GM19372 (cell line): ENCODE measurements at regions not wholly inside any gene's neighbourhood (a gene's known extent, or its start where the extent isn't known, plus 50 kb on each side); places are given as distances from the start of the nearest gene placed in this dataset.
"Not testable (repeated sequence)": the region's sequence is repeated elsewhere in the genome, so short reads cannot be mapped to it uniquely, and the experiment has no call there.

Experiments
- ATAC-seq: cut with Tn5 transposase; IDR thresholded peaks from one replicate; pipeline ENCODE4 v1.9.1; 2021; ENCODE audit warnings: mild to moderate bottlenecking, low read depth, moderate library complexity; ENCODE audit not compliant: unreplicated experiment

DNA sequence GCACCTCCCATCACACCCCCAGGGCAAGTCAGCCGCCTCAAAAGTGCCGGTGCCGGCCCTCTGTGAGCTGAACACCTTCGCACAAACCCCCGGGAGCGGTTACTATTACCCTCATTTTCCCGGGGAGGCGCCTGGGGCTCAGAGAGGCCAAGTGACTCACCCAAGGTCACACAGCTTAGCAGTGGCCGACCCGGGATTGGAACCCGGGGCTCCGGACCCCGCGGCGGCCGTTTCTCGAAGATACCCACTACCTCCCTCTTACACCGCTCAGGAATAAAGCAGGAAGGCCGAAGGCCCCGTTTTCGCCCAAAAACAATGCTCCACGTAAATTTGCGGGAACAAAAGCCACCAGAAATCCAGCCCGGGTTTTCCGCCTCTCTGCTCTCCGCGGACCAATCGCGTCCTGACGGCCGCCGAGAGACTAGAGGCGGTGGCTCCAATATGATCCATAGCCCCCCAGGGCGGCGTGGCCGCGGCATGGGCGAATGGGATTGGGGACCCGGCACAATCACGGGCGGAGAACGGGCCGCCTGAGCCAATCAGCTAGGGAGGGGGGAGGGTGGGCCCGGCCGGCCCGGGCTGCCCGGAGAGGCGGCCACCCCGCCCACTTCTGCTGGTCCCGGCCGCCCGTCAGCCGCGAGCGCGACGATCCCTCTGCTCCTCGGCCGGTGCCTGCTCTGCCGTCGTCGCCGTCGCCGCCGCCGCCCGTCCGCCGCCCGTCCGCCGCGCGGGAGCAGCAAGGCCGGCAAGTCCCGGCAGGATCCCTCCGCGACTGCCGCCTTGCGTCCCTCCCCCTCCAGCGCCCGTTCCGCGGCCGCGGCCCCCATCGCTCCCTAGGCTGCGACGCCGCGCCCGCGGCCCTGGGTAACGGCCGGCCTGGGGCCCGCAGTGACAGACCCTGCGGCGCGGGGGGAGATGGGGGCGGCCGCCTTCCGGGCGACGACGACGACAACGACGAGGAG, 177.0 kb downstream of the OR4M2 start:
- ATAC-seq = no peak

DNA sequence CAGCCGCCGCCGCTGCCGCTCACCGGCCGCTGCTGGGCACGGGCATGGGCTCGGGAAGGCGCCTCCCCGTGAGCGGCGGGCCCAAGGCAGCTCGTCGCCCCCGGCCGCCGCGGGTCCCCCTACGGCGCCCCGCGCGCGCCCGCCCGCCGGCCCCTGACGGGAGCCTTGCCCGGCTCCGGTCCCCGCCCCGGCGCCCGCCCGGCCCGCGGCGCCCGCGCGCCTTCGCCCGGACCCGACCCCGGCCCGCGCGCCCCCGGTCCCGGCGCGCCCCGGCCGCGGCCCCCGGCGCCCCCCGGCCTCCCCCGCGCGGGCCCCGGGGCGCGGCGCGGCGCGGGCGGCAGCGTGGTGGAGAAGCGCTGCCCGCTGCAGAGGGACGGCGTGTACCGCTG, 177.7 kb downstream of the OR4M2 start:
- ATAC-seq = no peak

DNA sequence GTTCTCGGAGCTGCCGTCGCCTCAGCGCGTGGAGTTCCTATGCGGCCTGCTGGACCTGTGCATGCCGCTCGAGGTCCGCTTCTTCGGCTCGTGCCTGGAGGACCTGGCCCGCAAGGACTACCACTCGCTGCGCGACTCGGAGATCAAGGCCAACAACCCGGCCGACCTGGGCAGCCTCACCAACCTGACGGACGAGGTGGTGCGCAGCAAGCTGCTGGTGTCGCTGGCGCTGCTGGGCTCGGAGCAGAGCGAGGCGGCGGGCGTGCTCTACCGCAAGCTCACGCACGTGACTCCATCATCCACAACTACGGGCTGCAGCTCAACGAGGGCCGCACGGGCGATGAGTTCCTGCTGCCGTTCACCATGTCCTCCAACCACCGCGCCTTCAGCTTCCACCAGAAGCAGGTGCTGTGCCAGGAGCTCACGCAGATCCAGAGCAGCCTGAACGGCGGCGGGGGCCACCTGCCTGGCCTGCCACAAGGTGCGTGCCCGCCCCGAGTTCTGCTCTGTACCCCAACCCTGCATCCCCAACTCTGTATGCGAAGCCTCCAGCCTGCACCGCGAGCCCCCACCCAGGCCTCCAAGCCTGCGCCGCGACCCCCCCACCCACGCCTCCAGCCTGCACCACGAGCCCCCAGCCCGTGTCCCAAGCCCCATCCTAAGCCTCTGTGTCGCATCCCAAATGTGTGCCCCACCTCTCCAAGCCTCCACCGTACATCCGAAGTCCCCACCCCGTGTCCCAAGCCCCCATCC, 178.2 kb downstream of the OR4M2 start:
- ATAC-seq = no peak

DNA sequence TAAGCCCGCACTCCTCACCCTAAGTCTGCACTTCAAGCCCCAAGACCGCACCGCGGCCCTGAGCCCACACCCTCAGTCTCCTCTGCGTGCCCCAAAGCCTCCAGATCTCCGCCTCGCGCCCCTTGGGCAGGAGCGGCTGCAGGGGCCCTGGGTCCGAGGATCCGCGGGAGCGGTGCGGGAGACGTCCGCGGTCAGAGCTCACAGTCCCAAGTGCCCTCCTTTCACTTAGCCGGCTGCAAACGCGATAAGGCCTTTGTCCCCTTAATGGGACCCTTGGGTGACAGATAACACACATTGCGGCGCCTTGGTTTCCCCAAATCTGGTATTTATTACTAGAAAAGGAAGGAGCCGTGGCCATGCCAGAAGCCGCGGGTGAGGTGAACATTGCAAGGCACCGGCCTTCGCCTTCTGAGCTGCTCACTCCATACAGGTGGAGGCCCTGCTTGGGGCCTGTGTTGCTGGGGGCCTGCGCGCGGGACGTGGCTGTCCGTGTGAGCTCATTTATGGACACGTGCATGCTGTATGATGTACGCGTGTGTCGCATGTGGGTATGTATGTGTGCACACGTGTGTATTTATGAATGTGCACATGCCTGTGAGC, 178.9 kb downstream of the OR4M2 start:
- not testable (repeated sequence) for ATAC-seq

GRCh38 chr15:22259881-22260421, 179.6 kb downstream of the OR4M2 start:
- ATAC-seq = no peak

DNA sequence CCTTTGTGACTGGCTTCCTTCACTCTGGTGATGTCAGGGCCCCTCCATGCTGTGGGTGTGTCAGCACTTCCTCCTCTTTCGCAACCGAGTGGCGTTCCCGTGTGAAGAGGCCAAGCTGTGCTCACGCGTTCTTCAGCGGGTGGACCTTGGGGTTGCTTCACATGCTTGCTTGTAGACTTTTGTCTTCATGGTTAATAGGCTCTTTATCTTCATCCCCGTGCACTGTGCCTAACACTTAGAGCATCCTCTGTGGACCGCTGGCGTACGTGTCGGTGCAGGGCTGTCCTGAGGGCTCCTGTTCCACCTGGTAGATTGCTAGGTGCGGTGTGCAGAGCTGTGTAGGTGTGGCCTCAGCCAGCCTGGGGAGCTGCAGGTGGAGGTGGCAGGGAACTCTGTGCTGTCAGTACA, 182.3 kb downstream of the OR4M2 start:
- no peak for ATAC-seq

GRCh38 chr15:22263738-22264137, 183.4 kb downstream of the OR4M2 start:
- no peak for ATAC-seq

DNA sequence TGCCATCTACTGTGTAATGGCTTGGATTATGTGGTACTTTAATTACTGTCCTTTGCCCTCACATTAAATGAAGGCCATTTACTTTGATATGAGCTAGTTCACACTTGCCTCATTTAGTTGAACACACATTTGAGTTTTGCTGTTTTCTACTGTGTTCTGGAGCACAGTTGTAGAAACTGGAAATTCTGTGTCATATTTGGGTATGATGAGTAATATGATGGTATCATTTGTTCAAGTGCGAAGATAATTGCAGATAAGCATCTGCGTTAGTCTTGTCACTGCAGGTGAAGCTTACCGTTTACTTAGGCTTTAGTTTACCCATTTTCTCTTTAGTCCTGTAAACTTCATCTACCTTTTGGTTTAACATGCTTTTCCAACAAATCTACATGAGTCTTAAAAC, 183.9 kb downstream of the OR4M2 start:
- not testable (repeated sequence) for ATAC-seq

- ATAC-seq = no peak
Observed at GRCh38 chr15:22265056-22265945, 185.0 kb downstream of the OR4M2 start.

- ATAC-seq = no peak
Observed at GRCh38 chr15:22265970-22266369, 185.6 kb downstream of the OR4M2 start.

- no peak for ATAC-seq
Observed at GRCh38 chr15:22267761-22268160, 187.4 kb downstream of the OR4M2 start.

DNA sequence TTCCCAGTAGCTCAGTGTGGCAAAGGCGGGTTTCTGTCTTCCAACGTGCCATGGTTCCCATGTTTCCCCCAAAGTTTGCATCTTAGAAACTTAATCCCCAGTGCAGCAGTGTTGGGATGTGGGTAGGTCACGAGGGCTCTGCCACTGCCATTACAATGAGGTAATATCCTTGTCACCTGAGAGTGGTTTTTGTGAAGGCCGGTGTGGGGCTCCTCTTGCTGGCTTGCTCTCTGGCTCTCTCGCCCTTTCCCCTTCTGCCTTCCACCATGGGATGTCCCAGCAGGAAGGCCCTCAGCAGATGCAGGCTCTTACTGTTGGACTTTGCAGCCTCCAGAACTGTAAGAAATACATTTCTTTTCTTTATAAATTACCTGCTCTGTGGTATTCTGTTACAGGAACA, 187.9 kb downstream of the OR4M2 start:
- not testable (repeated sequence) for ATAC-seq

GRCh38 chr15:22268654-22269053, 188.3 kb downstream of the OR4M2 start:
- ATAC-seq = not testable (repeated sequence)

GRCh38 chr15:22272286-22273160, 186.2 kb upstream of the GOLGA6L22 start:
- ATAC-seq = not testable (repeated sequence)

- ATAC-seq = not testable (repeated sequence)
Observed at GRCh38 chr15:22273185-22273584, 185.5 kb upstream of the GOLGA6L22 start.

DNA sequence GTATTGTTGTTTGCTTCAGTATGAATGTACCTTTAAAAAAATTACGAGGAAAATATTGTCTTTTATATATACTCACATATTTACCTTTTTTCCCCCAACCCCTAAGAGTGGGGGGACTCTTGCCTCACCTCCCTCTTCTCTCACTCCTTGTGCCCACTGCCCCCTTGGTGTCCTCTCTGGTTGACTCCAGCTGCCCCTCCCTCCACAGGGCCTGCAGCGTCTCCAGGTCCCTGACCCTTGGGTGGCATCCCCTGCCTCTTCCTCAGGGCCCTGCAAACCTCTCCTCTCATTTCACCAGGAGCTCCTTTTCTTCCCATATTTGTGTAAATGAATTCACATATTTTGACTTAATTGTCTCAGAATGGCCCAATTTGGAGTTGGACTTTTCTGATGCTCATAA, 184.3 kb upstream of the GOLGA6L22 start:
- ATAC-seq = not testable (repeated sequence)

DNA sequence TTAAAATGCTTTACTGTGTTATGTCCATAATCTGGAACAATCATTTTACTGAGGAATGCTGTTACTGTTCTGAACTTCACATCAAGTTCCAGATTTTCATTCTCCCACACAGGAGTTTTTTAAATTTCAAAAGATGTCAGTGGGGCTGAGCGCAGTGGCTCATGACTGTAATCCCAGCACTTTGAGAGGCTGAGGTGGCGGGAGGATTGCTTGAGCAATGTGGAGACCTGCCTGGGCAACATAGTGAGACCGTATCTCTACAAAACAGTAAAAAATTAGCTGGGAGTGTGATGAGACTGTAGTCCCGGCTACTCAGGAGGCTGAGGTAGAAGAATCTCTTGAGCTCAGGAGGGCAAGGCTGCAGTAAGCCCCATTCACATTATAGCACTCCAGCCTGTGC, 177.9 kb upstream of the GOLGA6L22 start:
- not testable (repeated sequence) for ATAC-seq

DNA sequence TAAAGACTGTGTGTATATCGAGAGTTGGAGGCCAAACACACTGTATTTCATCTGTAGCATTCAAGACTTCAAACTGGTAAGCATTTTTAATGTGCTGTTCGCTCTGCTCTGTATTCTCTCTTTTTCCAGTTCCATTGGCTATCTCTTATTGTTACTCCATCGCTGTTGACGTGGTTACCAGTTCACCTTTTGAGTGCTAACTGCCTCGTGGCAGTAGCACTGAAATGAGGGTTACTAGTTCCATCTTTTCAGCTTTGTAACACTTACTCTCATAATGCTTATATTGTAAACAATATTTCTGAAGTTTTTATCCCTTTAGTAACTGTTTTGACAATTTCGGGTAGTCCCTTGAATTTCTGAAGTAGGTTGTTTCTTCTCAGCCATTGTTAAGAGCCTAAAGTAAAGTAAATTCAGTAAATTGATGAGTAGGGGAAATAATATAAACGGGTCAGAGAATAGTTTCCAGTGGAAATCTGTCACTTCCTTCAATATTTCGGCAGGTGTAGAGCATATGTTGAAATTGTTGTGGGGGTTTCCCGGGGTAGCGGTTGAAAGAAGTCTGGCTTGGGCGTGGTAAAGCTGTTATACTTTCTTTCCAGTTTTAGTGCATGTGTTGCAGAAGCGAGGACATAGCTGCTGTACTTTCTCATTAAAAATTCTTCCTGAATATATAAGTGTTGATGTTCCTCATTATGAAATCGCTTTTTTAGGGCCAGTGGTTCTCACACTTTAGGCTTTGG, 175.7 kb upstream of the GOLGA6L22 start:
- not testable (repeated sequence) for ATAC-seq
